ENCODE measurements at regions not wholly inside any gene's neighbourhood (a gene's known extent, or its start where the extent isn't known, plus 50 kb on each side); places are given as distances from the start of the nearest gene placed in this dataset.

DNA sequence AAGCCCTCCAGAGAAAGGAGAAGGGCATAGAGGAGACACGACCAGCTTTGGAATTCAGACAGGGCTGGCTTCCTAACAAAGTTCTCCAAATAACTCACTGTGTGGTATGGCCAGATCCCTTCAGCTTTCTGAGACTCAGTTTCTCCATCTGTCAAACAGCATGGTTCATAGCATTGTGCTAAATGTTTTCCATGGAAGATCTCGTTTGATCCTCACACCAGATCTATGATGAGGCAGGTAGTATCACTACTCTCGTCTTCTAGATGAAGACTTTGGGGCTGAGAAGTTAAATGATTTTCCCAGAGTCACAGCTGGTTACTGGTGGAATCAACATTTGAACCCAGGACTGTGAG lies 507.3 kb downstream of the HAPSTR1 start:
- TF ChIP-seq MAX (IDR thresholded peaks at IDR 0.05; ENCODE audit: insufficient read depth, insufficient read length) (no peak), GATA2 (IDR thresholded peaks at IDR 0.05; ENCODE audit: insufficient read depth, insufficient read length, low read depth, low read length) (no peak), FOS (IDR thresholded peaks at IDR 0.05; ENCODE audit: borderline replicate concordance, insufficient read depth, low read length) (no peak), POLR2A (IDR thresholded peaks at IDR 0.05; ENCODE audit: low read depth, low read length) (no peak), EZH2 (IDR thresholded peaks at IDR 0.05; ENCODE audit: borderline replicate concordance, low read depth, low read length, severe bottlenecking) (no peak), JUN (IDR thresholded peaks at IDR 0.05; ENCODE audit: borderline replicate concordance, insufficient read depth, insufficient read length, low read depth) (no peak), POLR2AphosphoS5 (IDR thresholded peaks at IDR 0.05; ENCODE audit: insufficient read depth, low read depth, low read length) (no peak), MYC (IDR thresholded peaks at IDR 0.05; ENCODE audit: low read depth, low read length) (no peak)
- TF ChIP-seq, protein P1, sequence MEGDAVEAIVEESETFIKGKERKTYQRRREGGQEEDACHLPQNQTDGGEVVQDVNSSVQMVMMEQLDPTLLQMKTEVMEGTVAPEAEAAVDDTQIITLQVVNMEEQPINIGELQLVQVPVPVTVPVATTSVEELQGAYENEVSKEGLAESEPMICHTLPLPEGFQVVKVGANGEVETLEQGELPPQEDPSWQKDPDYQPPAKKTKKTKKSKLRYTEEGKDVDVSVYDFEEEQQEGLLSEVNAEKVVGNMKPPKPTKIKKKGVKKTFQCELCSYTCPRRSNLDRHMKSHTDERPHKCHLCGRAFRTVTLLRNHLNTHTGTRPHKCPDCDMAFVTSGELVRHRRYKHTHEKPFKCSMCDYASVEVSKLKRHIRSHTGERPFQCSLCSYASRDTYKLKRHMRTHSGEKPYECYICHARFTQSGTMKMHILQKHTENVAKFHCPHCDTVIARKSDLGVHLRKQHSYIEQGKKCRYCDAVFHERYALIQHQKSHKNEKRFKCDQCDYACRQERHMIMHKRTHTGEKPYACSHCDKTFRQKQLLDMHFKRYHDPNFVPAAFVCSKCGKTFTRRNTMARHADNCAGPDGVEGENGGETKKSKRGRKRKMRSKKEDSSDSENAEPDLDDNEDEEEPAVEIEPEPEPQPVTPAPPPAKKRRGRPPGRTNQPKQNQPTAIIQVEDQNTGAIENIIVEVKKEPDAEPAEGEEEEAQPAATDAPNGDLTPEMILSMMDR (IDR thresholded peaks at IDR 0.05; ENCODE audit: extremely low read depth in 1 of 2, insufficient read depth in 1 of 2, low read depth in 1 of 2, low read length in 2 of 2), result no peak
- CTCF ChIA-PET, result no interaction called here
- H3K27ac ChIP-seq (ENCODE audit: insufficient read depth, low read depth, low read length), result no peak overlapping the region
- no peaks in the 10 kb centered on the region for H3K4me1 ChIP-seq (ENCODE audit: control insufficient read depth, extremely low read depth, insufficient read depth, low read length)
- H2AFZ ChIP-seq (ENCODE audit: low read depth, low read length), result no peak overlapping the region
- FAIRE-seq (no peak), DNase-seq (ENCODE audit: low read depth, low spot score) (no peak)
- POLR2A ChIA-PET, result no interaction called here
- H3K36me3 ChIP-seq (ENCODE audit: control insufficient read depth in 2 of 2, extremely low read depth in 1 of 2, insufficient read depth in 2 of 2, low read length in 2 of 2), result no peaks in the 10 kb centered on the region
- no peaks in the 10 kb centered on the region for H3K9me3 ChIP-seq (replicated peaks; ENCODE audit: control insufficient read depth, insufficient read depth, low read length)
- no peaks in the 10 kb centered on the region for H3K9me1 ChIP-seq (replicated peaks; ENCODE audit: control insufficient read depth, extremely low read depth, insufficient read depth, low read length)
- no peak overlapping the region for H3K9ac ChIP-seq (replicated peaks; ENCODE audit: extremely low read depth, insufficient read depth, low read length)
- H4K20me1 ChIP-seq (replicated peaks; ENCODE audit: control insufficient read depth, extremely low read depth, insufficient read depth, low read length), result no peaks in the 10 kb centered on the region
- H3K4me2 ChIP-seq (ENCODE audit: insufficient read depth, low read length), result no peak overlapping the region
- H3K79me2 ChIP-seq (ENCODE audit: control insufficient read depth, insufficient read depth, low read length), result no peaks in the 10 kb centered on the region
- dilution Hi-C loops (cut with MboI; ENCODE audit: extremely low pct_ligation_motif_present, low sequenced_read_pairs), result no loop called here
- H3K4me3 ChIP-seq (replicated peaks in 1 of 3; ENCODE audit: insufficient read depth in 1 of 3, low read depth in 1 of 3, low read length in 3 of 3), result no peak overlapping the region
- no peaks in the 10 kb centered on the region for H3K27me3 ChIP-seq (ENCODE audit: control insufficient read depth in 2 of 2, insufficient read depth in 2 of 2, low read length in 2 of 2)
- BruUV-seq (replicated peaks), result no TSS peak
- intact Hi-C loops (cut with micrococcal nuclease), result no loop called here
